PC-9 (cell line): ENCODE measurements at regions not wholly inside any gene's neighbourhood (a gene's known extent, or its start where the extent isn't known, plus 50 kb on each side); places are given as distances from the start of the nearest gene placed in this dataset.

Experiments
- BruUV-seq: library from RNA; stranded (reverse); fragments of 400-500 nt; replicated peaks from 2 replicates; lab custom pipeline; 2021; lab: Mats Ljungman, UMichigan
- CTCF ChIA-PET: fragments of 300-600 bp; sonication (Branson Sonifier 250); formaldehyde crosslinking; loops from one replicate; lab custom pipeline; 2022; ENCODE audit warnings: antibody characterized with exemption; lab: Charles Lee
- POLR2A ChIA-PET: fragments of 300-600 bp; sonication (Branson Sonifier 250); formaldehyde crosslinking; loops from one replicate; lab custom pipeline; 2022; ENCODE audit warnings: antibody characterized with exemption; ENCODE audit not compliant: unreplicated experiment; lab: Charles Lee
- DNase-seq, 2 experiments: peaks; one replicate each; pipeline versions ENCODE4 v3.0.0 to v3.0.0-alpha.2; 2015 to 2022; ENCODE audit warnings: mixed read lengths in 1 of 2
- H2AFZ ChIP-seq: fragments of 200-600 bp; sonication (generic); 2 replicates; pipeline ENCODE4 v1.8.1; 2017; ENCODE audit warnings: antibody characterized with exemption
- H3F3A ChIP-seq: fragments of 200-600 bp; sonication (generic); 2 replicates; pipeline ENCODE4 v1.8.1; 2017; ENCODE audit warnings: antibody characterized with exemption, mild to moderate bottlenecking, low read depth; ENCODE audit not compliant: insufficient read depth
- H3K27ac ChIP-seq: fragments of 200-600 bp; sonication (generic); 2 replicates; pipeline ENCODE4 v1.6.1; 2016; ENCODE audit warnings: mixed run types
- H3K27me3 ChIP-seq: fragments of 200-600 bp; sonication (generic); 2 replicates; pipeline ENCODE4 v1.6.1; 2016; ENCODE audit warnings: low read depth, mixed run types; ENCODE audit not compliant: insufficient read depth
- H3K36me3 ChIP-seq: fragments of 200-600 bp; sonication (generic); 2 replicates; pipeline ENCODE4 v1.6.1; 2016; ENCODE audit warnings: low read depth, mixed run types
- H3K4me1 ChIP-seq: fragments of 200-600 bp; sonication (generic); replicated peaks from 2 replicates; pipeline ENCODE4 v1.6.1; 2016; ENCODE audit warnings: mixed run types; ENCODE audit not compliant: insufficient read depth
- H3K4me2 ChIP-seq: fragments of 200-600 bp; sonication (generic); 2 replicates; pipeline ENCODE4 v1.6.1; 2017; ENCODE audit warnings: mixed run types
- H3K4me3 ChIP-seq: fragments of 200-600 bp; sonication (generic); 2 replicates; pipeline ENCODE4 v1.6.1; 2016; ENCODE audit warnings: mixed run types
- H3K79me2 ChIP-seq: fragments of 200-600 bp; sonication (generic); 2 replicates; pipeline ENCODE4 v1.6.1; 2017; ENCODE audit warnings: low read depth, mixed run types
- H3K9me2 ChIP-seq: fragments of 200-600 bp; sonication (generic); 2 replicates; pipeline ENCODE4 v1.8.1; 2017; ENCODE audit warnings: mild to moderate bottlenecking; ENCODE audit not compliant: insufficient read depth
- H3K9me3 ChIP-seq: fragments of 200-600 bp; sonication (generic); 2 replicates; pipeline ENCODE4 v1.8.1; 2016; ENCODE audit warnings: low read depth; ENCODE audit not compliant: insufficient read depth
- H4K20me1 ChIP-seq: fragments of 200-600 bp; sonication (generic); 2 replicates; pipeline ENCODE4 v1.8.1; 2017; ENCODE audit not compliant: insufficient read depth
- EZH2 ChIP-seq: fragments of 200-600 bp; sonication (generic); IDR thresholded peaks from 2 replicates; pipeline ENCODE4 v1.8.0; 2017; ENCODE audit warnings: antibody characterized with exemption, low read depth
- intact Hi-C: fragments of 100-400 bp; cut with micrococcal nuclease; formaldehyde crosslinking; loops from one replicate; pipeline ENCODE4 v1.10.0; 2022; ENCODE audit not compliant: unreplicated experiment
- TF ChIP-seq, protein P1 (sequence below): fragments of 200-600 bp; sonication (generic); conservative IDR thresholded peaks from 2 replicates; pipeline ENCODE4 v1.6.1; 2017; ENCODE audit warnings: mixed run types, antibody characterized with exemption, mild to moderate bottlenecking, moderate library complexity

DNA sequence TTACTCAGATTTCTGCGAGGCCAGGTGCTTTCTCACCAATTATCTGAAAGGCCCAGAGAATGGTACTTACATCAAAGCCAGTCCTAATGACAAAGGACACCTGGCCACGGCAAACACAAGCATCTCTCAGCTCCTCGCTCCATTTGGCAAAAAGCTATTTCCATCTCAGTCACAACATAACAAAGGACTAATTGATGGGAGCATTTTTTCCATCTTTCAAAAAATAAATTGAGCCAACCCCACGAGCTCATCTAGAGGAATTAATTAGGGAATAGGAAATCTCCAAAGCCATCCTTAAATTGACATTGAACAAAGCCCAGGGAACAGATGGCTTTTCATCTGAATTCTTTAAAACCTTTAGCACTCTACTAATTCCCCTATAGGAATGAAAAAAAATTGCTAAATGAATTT is 236.7 kb downstream of the HAO1 start:
- Histone ChIP-seq H3K9me2 (no peaks in the 10 kb centered on the region), H3K4me1 (no peaks in the 10 kb centered on the region), H3K27me3 (peaks cover 4% of the 10 kb centered on the region), H3K9me3 (no peaks in the 10 kb centered on the region), H4K20me1 (no peaks in the 10 kb centered on the region), H3K4me3 (no peak overlapping the region), H2AFZ (no peak overlapping the region), H3K36me3 (no peaks in the 10 kb centered on the region), H3K27ac (no peak overlapping the region), H3K79me2 (no peaks in the 10 kb centered on the region), H3K4me2 (no peak overlapping the region), H3F3A (no peaks in the 10 kb centered on the region)
- ChIA-PET CTCF (no interaction called here), POLR2A (no interaction called here)
- no TSS peak for BruUV-seq
- TF ChIP-seq EZH2: no peak
- TF ChIP-seq, protein P1, sequence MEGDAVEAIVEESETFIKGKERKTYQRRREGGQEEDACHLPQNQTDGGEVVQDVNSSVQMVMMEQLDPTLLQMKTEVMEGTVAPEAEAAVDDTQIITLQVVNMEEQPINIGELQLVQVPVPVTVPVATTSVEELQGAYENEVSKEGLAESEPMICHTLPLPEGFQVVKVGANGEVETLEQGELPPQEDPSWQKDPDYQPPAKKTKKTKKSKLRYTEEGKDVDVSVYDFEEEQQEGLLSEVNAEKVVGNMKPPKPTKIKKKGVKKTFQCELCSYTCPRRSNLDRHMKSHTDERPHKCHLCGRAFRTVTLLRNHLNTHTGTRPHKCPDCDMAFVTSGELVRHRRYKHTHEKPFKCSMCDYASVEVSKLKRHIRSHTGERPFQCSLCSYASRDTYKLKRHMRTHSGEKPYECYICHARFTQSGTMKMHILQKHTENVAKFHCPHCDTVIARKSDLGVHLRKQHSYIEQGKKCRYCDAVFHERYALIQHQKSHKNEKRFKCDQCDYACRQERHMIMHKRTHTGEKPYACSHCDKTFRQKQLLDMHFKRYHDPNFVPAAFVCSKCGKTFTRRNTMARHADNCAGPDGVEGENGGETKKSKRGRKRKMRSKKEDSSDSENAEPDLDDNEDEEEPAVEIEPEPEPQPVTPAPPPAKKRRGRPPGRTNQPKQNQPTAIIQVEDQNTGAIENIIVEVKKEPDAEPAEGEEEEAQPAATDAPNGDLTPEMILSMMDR: no peak
- intact Hi-C loops: no loop called here
- no peak for DNase-seq

DNA sequence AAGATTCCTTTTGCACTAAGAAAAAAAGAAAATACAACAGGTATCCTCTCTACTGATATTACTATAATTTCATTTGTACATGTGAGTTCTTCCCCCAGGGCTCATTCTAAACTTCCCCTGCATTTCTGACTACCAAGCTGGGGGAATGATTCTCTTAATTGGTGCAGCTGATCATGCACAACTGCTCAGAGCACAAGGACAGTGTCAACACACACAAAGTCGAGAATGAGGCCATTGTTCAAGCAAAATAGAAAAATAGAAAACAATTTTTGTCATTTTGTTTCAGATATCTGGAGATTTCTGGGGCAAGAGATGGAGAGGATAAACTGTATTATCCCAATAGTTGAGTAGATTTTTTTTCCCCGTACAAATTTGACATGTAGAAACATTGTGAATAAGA is 236.3 kb downstream of the HAO1 start:
- BruUV-seq: no TSS peak
- no peaks in the 10 kb centered on the region for H3F3A ChIP-seq
- TF ChIP-seq EZH2: no peak
- TF ChIP-seq, protein P1: no peak
- no peaks in the 10 kb centered on the region for H3K36me3 ChIP-seq
- H3K9me2 ChIP-seq: no peaks in the 10 kb centered on the region
- CTCF ChIA-PET: no interaction called here
- H3K9me3 ChIP-seq: no peaks in the 10 kb centered on the region
- H3K27ac ChIP-seq: no peak overlapping the region
- H3K4me1 ChIP-seq: no peaks in the 10 kb centered on the region
- intact Hi-C loops: no loop called here
- no peak overlapping the region for H3K4me2 ChIP-seq
- no peaks in the 10 kb centered on the region for H3K79me2 ChIP-seq
- peaks cover 8% of the 10 kb centered on the region for H3K27me3 ChIP-seq
- H4K20me1 ChIP-seq: no peaks in the 10 kb centered on the region
- H2AFZ ChIP-seq: no peak overlapping the region
- H3K4me3 ChIP-seq: no peak overlapping the region
- no peak for DNase-seq
- POLR2A ChIA-PET: no interaction called here

DNA sequence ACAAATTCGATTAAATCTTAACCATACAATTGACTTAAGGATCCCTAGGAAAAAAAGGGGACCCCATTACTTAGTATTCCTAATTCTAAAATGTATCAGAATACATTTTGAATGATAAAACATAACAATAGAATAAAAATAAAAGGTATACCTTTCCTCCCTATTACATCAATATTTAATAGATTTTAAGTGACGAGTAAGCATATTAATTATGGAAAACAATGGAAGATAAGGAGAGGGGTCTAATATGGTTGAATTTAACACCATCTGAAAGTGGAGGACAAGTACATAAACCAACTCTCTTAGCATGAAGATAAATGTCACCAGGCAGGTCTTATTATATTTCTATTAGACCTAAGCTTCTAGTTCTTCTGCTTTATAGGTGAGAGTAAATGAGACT is 232.1 kb downstream of the HAO1 start:
- H3K4me2 ChIP-seq: no peak overlapping the region
- ChIA-PET CTCF (no interaction called here), POLR2A (no interaction called here)
- intact Hi-C loops: no loop called here
- H2AFZ ChIP-seq: no peak overlapping the region
- no peaks in the 10 kb centered on the region for H3K9me2 ChIP-seq
- TF ChIP-seq, protein P1: no peak
- no peak for TF ChIP-seq EZH2
- no peaks in the 10 kb centered on the region for H3K79me2 ChIP-seq
- H3K4me1 ChIP-seq: no peaks in the 10 kb centered on the region
- no peaks in the 10 kb centered on the region for H3K9me3 ChIP-seq
- H3K36me3 ChIP-seq: no peaks in the 10 kb centered on the region
- no peaks in the 10 kb centered on the region for H4K20me1 ChIP-seq
- no peaks in the 10 kb centered on the region for H3F3A ChIP-seq
- no peak for DNase-seq
- H3K27me3 ChIP-seq: peaks cover 10% of the 10 kb centered on the region
- no peak overlapping the region for H3K4me3 ChIP-seq
- BruUV-seq: no TSS peak
- H3K27ac ChIP-seq: no peak overlapping the region
